ENCODE measurements at regions not wholly inside any gene's neighbourhood (a gene's known extent, or its start where the extent isn't known, plus 50 kb on each side); places are given as distances from the start of the nearest gene placed in this dataset.
A peak's percentile ranks its signal among the peaks of the same experiment; 100 is the strongest.

GRCh38 chr15:36428102-36428845 lies 151.2 kb upstream of the CDIN1 start (continued):
- TF ChIP-seq, protein P1, sequence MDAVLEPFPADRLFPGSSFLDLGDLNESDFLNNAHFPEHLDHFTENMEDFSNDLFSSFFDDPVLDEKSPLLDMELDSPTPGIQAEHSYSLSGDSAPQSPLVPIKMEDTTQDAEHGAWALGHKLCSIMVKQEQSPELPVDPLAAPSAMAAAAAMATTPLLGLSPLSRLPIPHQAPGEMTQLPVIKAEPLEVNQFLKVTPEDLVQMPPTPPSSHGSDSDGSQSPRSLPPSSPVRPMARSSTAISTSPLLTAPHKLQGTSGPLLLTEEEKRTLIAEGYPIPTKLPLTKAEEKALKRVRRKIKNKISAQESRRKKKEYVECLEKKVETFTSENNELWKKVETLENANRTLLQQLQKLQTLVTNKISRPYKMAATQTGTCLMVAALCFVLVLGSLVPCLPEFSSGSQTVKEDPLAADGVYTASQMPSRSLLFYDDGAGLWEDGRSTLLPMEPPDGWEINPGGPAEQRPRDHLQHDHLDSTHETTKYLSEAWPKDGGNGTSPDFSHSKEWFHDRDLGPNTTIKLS (IDR thresholded peaks at IDR 0.05; ENCODE audit: borderline replicate concordance, low read depth) = no peak; the same call in 1 of the 2 replicates
- TF ChIP-seq DACH1 (IDR thresholded peaks at IDR 0.05; ENCODE audit: partially characterized antibody) = no peak
- no peak for TF ChIP-seq ZBTB34 (CRISPR knock-in tag; IDR thresholded peaks at IDR 0.05)
- TF ChIP-seq ZNF3 (CRISPR knock-in tag; IDR thresholded peaks at IDR 0.05) = no peak
- no peak for TF ChIP-seq HMG20B (CRISPR knock-in tag; IDR thresholded peaks at IDR 0.05)
- TF ChIP-seq ZNF274 (IDR thresholded peaks at IDR 0.05; ENCODE audit: borderline replicate concordance, low read depth, low read length) = no peak
- no peak for TF ChIP-seq ZNF184 (CRISPR knock-in tag; IDR thresholded peaks at IDR 0.05)
- TF ChIP-seq NFATC3 (IDR thresholded peaks at IDR 0.05) = 0 out of 2 replicates have a peak, but pooled peaks have one; percentile 59
- TF ChIP-seq ZNF695 (CRISPR knock-in tag; IDR thresholded peaks at IDR 0.05) = no peak
- no peak for TF ChIP-seq RBM17 (IDR thresholded peaks at IDR 0.05; ENCODE audit: borderline replicate concordance, low read depth, low read length)
- TF ChIP-seq JUND (IDR thresholded peaks at IDR 0.05; ENCODE audit: borderline replicate concordance, low read depth, low read length) = peak; percentile 99
- peak; percentile 100 for TF ChIP-seq JUND (tag; IDR thresholded peaks at IDR 0.05; ENCODE audit: borderline replicate concordance, low read depth, low read length)
- no peak for TF ChIP-seq GABPB2 (CRISPR knock-in tag; conservative IDR thresholded peaks at IDR 0.05)
- no peak for TF ChIP-seq ZNF174 (CRISPR knock-in tag; IDR thresholded peaks at IDR 0.05)
- TF ChIP-seq HMBOX1 (IDR thresholded peaks at IDR 0.05) = peak; percentile 59
- TF ChIP-seq SNRNP70 (optimal IDR thresholded peaks at IDR 0.05; ENCODE audit: low read depth, low read length) = no peak
- peak in 1 of 2 experiments; percentile 92; a peak in 2 of 4 replicates for TF ChIP-seq HDAC1 (IDR thresholded peaks at IDR 0.05)
- TF ChIP-seq FOXJ2 (tag; IDR thresholded peaks at IDR 0.05) = no peak
- TF ChIP-seq EP400 (IDR thresholded peaks at IDR 0.05) = peak; percentile 67
- TF ChIP-seq ZBTB7A (IDR thresholded peaks at IDR 0.05; ENCODE audit: borderline replicate concordance, control insufficient read depth, low read depth, low read length) = peak; percentile 67
- TF ChIP-seq ZFP91 (CRISPR knock-in tag; IDR thresholded peaks at IDR 0.05) = no peak
- TF ChIP-seq POLR2AphosphoS5 (IDR thresholded peaks at IDR 0.05; ENCODE audit: control insufficient read depth, insufficient read depth, low read depth, low read length) = peak; percentile 78
- TF ChIP-seq TCF7 (IDR thresholded peaks at IDR 0.05; ENCODE audit: borderline replicate concordance) = no peak
